ENCODE measurements at regions not wholly inside any gene's neighbourhood (a gene's known extent, or its start where the extent isn't known, plus 50 kb on each side); places are given as distances from the start of the nearest gene placed in this dataset.
"Not testable (repeated sequence)": the region's sequence is repeated elsewhere in the genome, so short reads cannot be mapped to it uniquely, and the experiment has no call there.

- Histone ChIP-seq H2AFZ (ENCODE audit: low read depth, low read length) (no peak overlapping the region), H3K36me3 (ENCODE audit: insufficient read depth, low read length) (no peaks in the 10 kb centered on the region), H3K27me3 (ENCODE audit: insufficient read depth, low read depth, low read length) (no peaks in the 10 kb centered on the region), H3F3A (ENCODE audit: insufficient read depth, low read length, poor library complexity, severe bottlenecking) (no peaks in the 10 kb centered on the region), H3K27ac (ENCODE audit: low read length) (no peak overlapping the region), H3K4me2 (ENCODE audit: low read length) (no peak overlapping the region), H3K4me3 (ENCODE audit: low read length) (no peak overlapping the region), H3K9me3 (ENCODE audit: low read length) (no peaks in the 10 kb centered on the region), H3K9me2 (ENCODE audit: insufficient read depth, low read length) (no peaks in the 10 kb centered on the region), H3K79me2 (replicated peaks; ENCODE audit: insufficient read depth, low read length) (no peaks in the 10 kb centered on the region), H4K20me1 (ENCODE audit: insufficient read depth) (no peaks in the 10 kb centered on the region), H3K9ac (ENCODE audit: low read length) (no peak overlapping the region)
- TF ChIP-seq MXI1 (conservative IDR thresholded peaks at IDR 0.05; ENCODE audit: poor library complexity, severe bottlenecking) (no peak), RAD21 (conservative IDR thresholded peaks at IDR 0.05) (no peak), SMC3 (conservative IDR thresholded peaks at IDR 0.05; ENCODE audit: poor library complexity) (no peak), TAF1 (IDR thresholded peaks at IDR 0.05; ENCODE audit: low read depth) (no peak), EP300 (conservative IDR thresholded peaks at IDR 0.05; ENCODE audit: poor library complexity, severe bottlenecking) (no peak), POLR2AphosphoS5 (IDR thresholded peaks at IDR 0.05) (no peak), EZH2 (IDR thresholded peaks at IDR 0.05; ENCODE audit: borderline replicate concordance, insufficient read depth, low read length, poor library complexity, severe bottlenecking) (no peak)
- TF ChIP-seq, protein P1, sequence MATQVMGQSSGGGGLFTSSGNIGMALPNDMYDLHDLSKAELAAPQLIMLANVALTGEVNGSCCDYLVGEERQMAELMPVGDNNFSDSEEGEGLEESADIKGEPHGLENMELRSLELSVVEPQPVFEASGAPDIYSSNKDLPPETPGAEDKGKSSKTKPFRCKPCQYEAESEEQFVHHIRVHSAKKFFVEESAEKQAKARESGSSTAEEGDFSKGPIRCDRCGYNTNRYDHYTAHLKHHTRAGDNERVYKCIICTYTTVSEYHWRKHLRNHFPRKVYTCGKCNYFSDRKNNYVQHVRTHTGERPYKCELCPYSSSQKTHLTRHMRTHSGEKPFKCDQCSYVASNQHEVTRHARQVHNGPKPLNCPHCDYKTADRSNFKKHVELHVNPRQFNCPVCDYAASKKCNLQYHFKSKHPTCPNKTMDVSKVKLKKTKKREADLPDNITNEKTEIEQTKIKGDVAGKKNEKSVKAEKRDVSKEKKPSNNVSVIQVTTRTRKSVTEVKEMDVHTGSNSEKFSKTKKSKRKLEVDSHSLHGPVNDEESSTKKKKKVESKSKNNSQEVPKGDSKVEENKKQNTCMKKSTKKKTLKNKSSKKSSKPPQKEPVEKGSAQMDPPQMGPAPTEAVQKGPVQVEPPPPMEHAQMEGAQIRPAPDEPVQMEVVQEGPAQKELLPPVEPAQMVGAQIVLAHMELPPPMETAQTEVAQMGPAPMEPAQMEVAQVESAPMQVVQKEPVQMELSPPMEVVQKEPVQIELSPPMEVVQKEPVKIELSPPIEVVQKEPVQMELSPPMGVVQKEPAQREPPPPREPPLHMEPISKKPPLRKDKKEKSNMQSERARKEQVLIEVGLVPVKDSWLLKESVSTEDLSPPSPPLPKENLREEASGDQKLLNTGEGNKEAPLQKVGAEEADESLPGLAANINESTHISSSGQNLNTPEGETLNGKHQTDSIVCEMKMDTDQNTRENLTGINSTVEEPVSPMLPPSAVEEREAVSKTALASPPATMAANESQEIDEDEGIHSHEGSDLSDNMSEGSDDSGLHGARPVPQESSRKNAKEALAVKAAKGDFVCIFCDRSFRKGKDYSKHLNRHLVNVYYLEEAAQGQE (IDR thresholded peaks at IDR 0.05; ENCODE audit: borderline replicate concordance): no peak
- TF ChIP-seq, protein P2, sequence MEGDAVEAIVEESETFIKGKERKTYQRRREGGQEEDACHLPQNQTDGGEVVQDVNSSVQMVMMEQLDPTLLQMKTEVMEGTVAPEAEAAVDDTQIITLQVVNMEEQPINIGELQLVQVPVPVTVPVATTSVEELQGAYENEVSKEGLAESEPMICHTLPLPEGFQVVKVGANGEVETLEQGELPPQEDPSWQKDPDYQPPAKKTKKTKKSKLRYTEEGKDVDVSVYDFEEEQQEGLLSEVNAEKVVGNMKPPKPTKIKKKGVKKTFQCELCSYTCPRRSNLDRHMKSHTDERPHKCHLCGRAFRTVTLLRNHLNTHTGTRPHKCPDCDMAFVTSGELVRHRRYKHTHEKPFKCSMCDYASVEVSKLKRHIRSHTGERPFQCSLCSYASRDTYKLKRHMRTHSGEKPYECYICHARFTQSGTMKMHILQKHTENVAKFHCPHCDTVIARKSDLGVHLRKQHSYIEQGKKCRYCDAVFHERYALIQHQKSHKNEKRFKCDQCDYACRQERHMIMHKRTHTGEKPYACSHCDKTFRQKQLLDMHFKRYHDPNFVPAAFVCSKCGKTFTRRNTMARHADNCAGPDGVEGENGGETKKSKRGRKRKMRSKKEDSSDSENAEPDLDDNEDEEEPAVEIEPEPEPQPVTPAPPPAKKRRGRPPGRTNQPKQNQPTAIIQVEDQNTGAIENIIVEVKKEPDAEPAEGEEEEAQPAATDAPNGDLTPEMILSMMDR (IDR thresholded peaks at IDR 0.05; ENCODE audit: poor library complexity, severe bottlenecking): no peak
These were observed 72.1 kb upstream of the RASA1 start for GRCh38 chr5:87195616-87196015.

GRCh38 chr5:87198010-87198409, 69.7 kb upstream of the RASA1 start:
- no peaks in the 10 kb centered on the region for H3K36me3 ChIP-seq (ENCODE audit: insufficient read depth, low read length)
- H3K4me2 ChIP-seq (ENCODE audit: low read length): no peak overlapping the region
- no peak overlapping the region for H2AFZ ChIP-seq (ENCODE audit: low read depth, low read length)
- no peaks in the 10 kb centered on the region for H3F3A ChIP-seq (ENCODE audit: insufficient read depth, low read length, poor library complexity, severe bottlenecking)
- H4K20me1 ChIP-seq (ENCODE audit: insufficient read depth): no peaks in the 10 kb centered on the region
- no peak overlapping the region for H3K4me3 ChIP-seq (ENCODE audit: low read length)
- no peaks in the 10 kb centered on the region for H3K27me3 ChIP-seq (ENCODE audit: insufficient read depth, low read depth, low read length)
- H3K9me2 ChIP-seq (ENCODE audit: insufficient read depth, low read length): no peaks in the 10 kb centered on the region
- no peak overlapping the region for H3K27ac ChIP-seq (ENCODE audit: low read length)
- H3K79me2 ChIP-seq (replicated peaks; ENCODE audit: insufficient read depth, low read length): no peaks in the 10 kb centered on the region
- no peaks in the 10 kb centered on the region for H3K9me3 ChIP-seq (ENCODE audit: low read length)
- H3K9ac ChIP-seq (ENCODE audit: low read length): no peak overlapping the region
- no peak for TF ChIP-seq EP300 (conservative IDR thresholded peaks at IDR 0.05; ENCODE audit: poor library complexity, severe bottlenecking)
- TF ChIP-seq MXI1 (conservative IDR thresholded peaks at IDR 0.05; ENCODE audit: poor library complexity, severe bottlenecking): no peak
- TF ChIP-seq POLR2AphosphoS5 (IDR thresholded peaks at IDR 0.05): no peak
- TF ChIP-seq, protein P2 (IDR thresholded peaks at IDR 0.05; ENCODE audit: poor library complexity, severe bottlenecking): no peak
- TF ChIP-seq TAF1 (IDR thresholded peaks at IDR 0.05; ENCODE audit: low read depth): no peak
- TF ChIP-seq EZH2 (IDR thresholded peaks at IDR 0.05; ENCODE audit: borderline replicate concordance, insufficient read depth, low read length, poor library complexity, severe bottlenecking): no peak
- TF ChIP-seq, protein P1 (IDR thresholded peaks at IDR 0.05; ENCODE audit: borderline replicate concordance): no peak
- TF ChIP-seq SMC3 (conservative IDR thresholded peaks at IDR 0.05; ENCODE audit: poor library complexity): no peak
- TF ChIP-seq RAD21 (conservative IDR thresholded peaks at IDR 0.05): no peak

DNA sequence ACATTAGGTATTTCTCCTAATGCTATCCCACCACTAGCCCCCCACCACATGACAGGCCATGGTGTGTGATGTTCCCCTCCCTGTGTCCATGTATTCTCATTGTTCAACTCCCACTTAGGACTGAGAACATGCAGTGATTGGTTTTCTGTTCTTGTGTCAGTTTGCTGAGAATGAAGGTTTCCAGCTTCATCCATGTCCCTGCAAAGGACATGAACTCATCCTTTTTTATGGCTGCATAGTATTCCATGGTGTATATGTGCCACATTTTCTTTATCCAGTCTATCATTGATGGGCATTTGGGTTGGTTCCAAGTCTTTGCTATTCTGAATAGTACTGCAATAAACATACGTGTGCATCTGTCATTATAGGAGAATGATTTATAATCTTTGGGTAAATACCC, 68.4 kb upstream of the RASA1 start:
- not testable (repeated sequence) for H3K4me3 ChIP-seq (ENCODE audit: low read length); H3F3A ChIP-seq (ENCODE audit: insufficient read depth, low read length, poor library complexity, severe bottlenecking); H3K79me2 ChIP-seq (replicated peaks; ENCODE audit: insufficient read depth, low read length); H3K36me3 ChIP-seq (ENCODE audit: insufficient read depth, low read length); H3K9me2 ChIP-seq (ENCODE audit: insufficient read depth, low read length); H4K20me1 ChIP-seq (ENCODE audit: insufficient read depth); H3K9ac ChIP-seq (ENCODE audit: low read length); H3K4me2 ChIP-seq (ENCODE audit: low read length); H3K27ac ChIP-seq (ENCODE audit: low read length); H3K9me3 ChIP-seq (ENCODE audit: low read length); H2AFZ ChIP-seq (ENCODE audit: low read depth, low read length); H3K27me3 ChIP-seq (ENCODE audit: insufficient read depth, low read depth, low read length)

Data from neural cell (in vitro differentiated cells).